ENCODE measurements at regions not wholly inside any gene's neighbourhood (a gene's known extent, or its start where the extent isn't known, plus 50 kb on each side); places are given as distances from the start of the nearest gene placed in this dataset.

DNA sequence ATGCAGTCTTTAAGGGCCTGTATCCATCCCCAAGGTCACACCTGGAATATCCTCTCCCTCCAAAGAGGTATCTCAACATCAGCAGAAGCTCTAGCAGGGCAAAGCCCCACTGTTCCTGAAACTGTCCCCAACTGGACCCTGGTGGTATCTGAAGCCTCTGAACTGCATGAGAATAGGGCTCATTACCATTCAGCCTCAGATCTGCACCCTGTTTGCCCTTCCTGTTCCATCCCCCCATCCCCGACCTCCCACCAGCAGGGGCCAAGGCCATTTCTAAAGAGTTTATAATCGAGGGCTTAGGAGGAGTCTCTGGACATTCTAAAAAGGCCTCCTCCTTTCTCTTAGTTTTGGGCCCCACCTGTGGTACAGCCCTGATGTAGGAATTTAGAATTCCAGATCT is 74.0 kb upstream of the THY1 start (continued):
- TF ChIP-seq, protein P1, sequence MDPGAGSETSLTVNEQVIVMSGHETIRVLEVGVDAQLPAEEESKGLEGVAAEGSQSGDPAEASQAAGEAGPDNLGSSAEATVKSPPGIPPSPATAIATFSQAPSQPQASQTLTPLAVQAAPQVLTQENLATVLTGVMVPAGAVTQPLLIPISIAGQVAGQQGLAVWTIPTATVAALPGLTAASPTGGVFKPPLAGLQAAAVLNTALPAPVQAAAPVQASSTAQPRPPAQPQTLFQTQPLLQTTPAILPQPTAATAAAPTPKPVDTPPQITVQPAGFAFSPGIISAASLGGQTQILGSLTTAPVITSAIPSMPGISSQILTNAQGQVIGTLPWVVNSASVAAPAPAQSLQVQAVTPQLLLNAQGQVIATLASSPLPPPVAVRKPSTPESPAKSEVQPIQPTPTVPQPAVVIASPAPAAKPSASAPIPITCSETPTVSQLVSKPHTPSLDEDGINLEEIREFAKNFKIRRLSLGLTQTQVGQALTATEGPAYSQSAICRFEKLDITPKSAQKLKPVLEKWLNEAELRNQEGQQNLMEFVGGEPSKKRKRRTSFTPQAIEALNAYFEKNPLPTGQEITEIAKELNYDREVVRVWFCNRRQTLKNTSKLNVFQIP (CRISPR knock-in tag; IDR thresholded peaks at IDR 0.05; ENCODE audit: borderline replicate concordance, low read depth), result no peak
- TF ChIP-seq CSDC2 (CRISPR knock-in tag; IDR thresholded peaks at IDR 0.05) (no peak), ZFP30 (CRISPR knock-in tag; IDR thresholded peaks at IDR 0.05) (no peak), TCF4 (CRISPR knock-in tag; IDR thresholded peaks at IDR 0.05; ENCODE audit: borderline replicate concordance) (no peak), GLIS3 (CRISPR knock-in tag; IDR thresholded peaks at IDR 0.05) (no peak)
- TF ChIP-seq, protein P2, sequence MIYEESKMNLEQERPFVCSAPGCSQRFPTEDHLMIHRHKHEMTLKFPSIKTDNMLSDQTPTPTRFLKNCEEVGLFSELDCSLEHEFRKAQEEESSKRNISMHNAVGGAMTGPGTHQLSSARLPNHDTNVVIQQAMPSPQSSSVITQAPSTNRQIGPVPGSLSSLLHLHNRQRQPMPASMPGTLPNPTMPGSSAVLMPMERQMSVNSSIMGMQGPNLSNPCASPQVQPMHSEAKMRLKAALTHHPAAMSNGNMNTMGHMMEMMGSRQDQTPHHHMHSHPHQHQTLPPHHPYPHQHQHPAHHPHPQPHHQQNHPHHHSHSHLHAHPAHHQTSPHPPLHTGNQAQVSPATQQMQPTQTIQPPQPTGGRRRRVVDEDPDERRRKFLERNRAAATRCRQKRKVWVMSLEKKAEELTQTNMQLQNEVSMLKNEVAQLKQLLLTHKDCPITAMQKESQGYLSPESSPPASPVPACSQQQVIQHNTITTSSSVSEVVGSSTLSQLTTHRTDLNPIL (CRISPR knock-in tag; IDR thresholded peaks at IDR 0.05; ENCODE audit: low read depth), result no peak

DNA sequence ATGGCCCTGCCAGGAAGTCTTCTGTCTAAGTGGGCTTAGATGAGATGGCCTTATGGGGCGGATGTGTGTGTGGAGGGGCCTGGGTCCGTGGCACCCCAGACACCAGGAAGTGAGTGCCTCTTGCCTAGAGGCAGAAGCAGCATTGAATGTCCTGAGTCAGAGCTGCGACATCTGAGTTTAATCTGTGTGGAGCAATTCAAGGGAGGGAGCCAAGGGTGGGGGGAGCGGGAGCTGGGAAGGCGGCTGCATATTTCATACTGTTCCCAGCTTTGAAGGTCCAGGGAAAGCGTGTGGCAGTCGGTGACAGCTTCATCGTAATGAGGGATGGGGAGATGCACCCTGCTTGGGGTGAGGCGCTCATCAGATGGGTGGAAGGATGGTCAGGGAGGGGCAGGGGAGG is 73.5 kb upstream of the THY1 start:
- TF ChIP-seq TCF4 (CRISPR knock-in tag; IDR thresholded peaks at IDR 0.05; ENCODE audit: borderline replicate concordance), result peak; percentile 19; the same call in 1 of the 2 replicates
- TF ChIP-seq ZFP30 (CRISPR knock-in tag; IDR thresholded peaks at IDR 0.05), result no peak
- TF ChIP-seq, protein P3, sequence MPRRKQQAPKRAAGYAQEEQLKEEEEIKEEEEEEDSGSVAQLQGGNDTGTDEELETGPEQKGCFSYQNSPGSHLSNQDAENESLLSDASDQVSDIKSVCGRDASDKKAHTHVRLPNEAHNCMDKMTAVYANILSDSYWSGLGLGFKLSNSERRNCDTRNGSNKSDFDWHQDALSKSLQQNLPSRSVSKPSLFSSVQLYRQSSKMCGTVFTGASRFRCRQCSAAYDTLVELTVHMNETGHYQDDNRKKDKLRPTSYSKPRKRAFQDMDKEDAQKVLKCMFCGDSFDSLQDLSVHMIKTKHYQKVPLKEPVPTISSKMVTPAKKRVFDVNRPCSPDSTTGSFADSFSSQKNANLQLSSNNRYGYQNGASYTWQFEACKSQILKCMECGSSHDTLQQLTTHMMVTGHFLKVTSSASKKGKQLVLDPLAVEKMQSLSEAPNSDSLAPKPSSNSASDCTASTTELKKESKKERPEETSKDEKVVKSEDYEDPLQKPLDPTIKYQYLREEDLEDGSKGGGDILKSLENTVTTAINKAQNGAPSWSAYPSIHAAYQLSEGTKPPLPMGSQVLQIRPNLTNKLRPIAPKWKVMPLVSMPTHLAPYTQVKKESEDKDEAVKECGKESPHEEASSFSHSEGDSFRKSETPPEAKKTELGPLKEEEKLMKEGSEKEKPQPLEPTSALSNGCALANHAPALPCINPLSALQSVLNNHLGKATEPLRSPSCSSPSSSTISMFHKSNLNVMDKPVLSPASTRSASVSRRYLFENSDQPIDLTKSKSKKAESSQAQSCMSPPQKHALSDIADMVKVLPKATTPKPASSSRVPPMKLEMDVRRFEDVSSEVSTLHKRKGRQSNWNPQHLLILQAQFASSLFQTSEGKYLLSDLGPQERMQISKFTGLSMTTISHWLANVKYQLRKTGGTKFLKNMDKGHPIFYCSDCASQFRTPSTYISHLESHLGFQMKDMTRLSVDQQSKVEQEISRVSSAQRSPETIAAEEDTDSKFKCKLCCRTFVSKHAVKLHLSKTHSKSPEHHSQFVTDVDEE (CRISPR knock-in tag; IDR thresholded peaks at IDR 0.05), result no peak
- ATAC-seq, result no peak; the same call in 2 of the 3 replicates

DNA sequence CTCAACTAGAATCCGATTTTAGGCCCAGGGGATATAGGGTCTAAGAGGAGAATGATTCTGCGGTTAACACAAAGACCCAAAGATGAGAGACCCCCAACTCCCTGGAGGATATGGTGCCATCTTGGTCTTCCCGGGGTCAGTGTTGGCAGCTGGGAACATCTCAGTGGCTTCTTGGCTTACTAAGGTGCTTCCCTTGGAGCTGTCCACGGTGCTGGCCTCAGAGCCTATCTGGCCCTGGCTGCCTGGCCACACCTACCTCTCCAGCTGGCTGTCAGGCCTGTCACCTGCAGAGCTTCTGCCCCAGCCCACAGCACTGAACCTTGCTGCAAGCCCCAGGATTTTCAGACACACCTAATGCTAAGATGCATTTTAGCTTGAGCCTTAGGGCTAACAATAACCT is 70.7 kb upstream of the THY1 start:
- no peak for TF ChIP-seq BACH2 (CRISPR knock-in tag; IDR thresholded peaks at IDR 0.05; ENCODE audit: borderline replicate concordance)
- TF ChIP-seq SNAI2 (CRISPR knock-in tag; IDR thresholded peaks at IDR 0.05), result 0 out of 2 replicates have a peak, but pooled peaks have one; percentile 53
- TF ChIP-seq CSDC2 (CRISPR knock-in tag; IDR thresholded peaks at IDR 0.05), result 0 out of 2 replicates have a peak, but pooled peaks have one; percentile 28
- ATAC-seq, result peak; percentile 43; the same call in 1 of the 3 replicates

DNA sequence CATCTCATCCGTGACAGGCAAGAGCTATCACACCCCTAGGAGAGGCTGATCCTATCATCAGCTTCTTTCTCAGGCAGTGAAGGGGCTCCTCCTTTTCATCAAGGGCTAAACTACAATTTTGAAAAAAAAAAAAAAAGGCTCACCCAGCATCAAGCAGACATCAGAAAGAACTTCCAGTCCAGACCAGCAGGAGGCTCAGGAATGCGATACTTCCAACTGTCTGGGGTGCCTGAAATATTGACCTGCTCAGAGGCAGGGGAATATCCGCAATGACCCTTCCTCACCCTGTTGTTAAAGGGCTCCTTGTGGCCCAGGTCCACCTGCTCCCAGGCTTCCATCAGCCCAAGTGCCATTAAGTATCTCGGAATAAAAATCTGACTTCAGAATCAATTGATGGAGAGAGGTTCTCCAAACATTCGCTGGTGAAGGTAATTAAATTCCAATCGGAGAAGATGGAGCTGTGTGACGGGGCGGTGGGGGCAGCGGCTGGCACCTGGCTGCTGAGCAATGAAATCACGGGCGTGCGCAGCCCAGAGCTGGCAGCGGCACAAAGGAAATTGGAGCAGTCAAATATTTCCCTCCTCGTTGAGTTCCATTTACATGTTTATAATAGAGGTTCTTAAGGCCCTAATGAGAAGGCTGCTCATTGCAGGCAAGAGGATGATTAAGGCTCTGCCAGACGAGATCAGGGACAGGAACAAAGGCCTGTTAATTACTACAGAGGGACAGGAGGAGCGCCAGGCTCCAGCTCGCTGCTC is 69.0 kb upstream of the THY1 start:
- peak; percentile 52; the same call in 1 of the 3 replicates for ATAC-seq
- TF ChIP-seq ZFP30 (CRISPR knock-in tag; IDR thresholded peaks at IDR 0.05) (no peak), ZC3H10 (CRISPR knock-in tag; IDR thresholded peaks at IDR 0.05) (no peak), ZNF70 (CRISPR knock-in tag; IDR thresholded peaks at IDR 0.05) (no peak), OSR1 (CRISPR knock-in tag; IDR thresholded peaks at IDR 0.05) (no peak), ZFP3 (CRISPR knock-in tag; IDR thresholded peaks at IDR 0.05) (no peak), ARNTL (CRISPR knock-in tag; IDR thresholded peaks at IDR 0.05; ENCODE audit: borderline replicate concordance, low read depth) (no peak), RARB (CRISPR knock-in tag; IDR thresholded peaks at IDR 0.05) (no peak), ZNF565 (CRISPR knock-in tag; conservative IDR thresholded peaks at IDR 0.05; ENCODE audit: low read depth) (no peak), CSDC2 (CRISPR knock-in tag; IDR thresholded peaks at IDR 0.05) (no peak), GLIS3 (CRISPR knock-in tag; IDR thresholded peaks at IDR 0.05) (no peak), BACH2 (CRISPR knock-in tag; IDR thresholded peaks at IDR 0.05; ENCODE audit: borderline replicate concordance) (no peak), ISL1 (CRISPR knock-in tag; IDR thresholded peaks at IDR 0.05) (no peak), TOX (CRISPR knock-in tag; IDR thresholded peaks at IDR 0.05; ENCODE audit: borderline replicate concordance) (no peak)
- TF ChIP-seq, protein P1 (CRISPR knock-in tag; IDR thresholded peaks at IDR 0.05; ENCODE audit: borderline replicate concordance, low read depth), result no peak
- TF ChIP-seq, protein P2 (CRISPR knock-in tag; IDR thresholded peaks at IDR 0.05; ENCODE audit: low read depth), result no peak
- TF ChIP-seq, protein P4, sequence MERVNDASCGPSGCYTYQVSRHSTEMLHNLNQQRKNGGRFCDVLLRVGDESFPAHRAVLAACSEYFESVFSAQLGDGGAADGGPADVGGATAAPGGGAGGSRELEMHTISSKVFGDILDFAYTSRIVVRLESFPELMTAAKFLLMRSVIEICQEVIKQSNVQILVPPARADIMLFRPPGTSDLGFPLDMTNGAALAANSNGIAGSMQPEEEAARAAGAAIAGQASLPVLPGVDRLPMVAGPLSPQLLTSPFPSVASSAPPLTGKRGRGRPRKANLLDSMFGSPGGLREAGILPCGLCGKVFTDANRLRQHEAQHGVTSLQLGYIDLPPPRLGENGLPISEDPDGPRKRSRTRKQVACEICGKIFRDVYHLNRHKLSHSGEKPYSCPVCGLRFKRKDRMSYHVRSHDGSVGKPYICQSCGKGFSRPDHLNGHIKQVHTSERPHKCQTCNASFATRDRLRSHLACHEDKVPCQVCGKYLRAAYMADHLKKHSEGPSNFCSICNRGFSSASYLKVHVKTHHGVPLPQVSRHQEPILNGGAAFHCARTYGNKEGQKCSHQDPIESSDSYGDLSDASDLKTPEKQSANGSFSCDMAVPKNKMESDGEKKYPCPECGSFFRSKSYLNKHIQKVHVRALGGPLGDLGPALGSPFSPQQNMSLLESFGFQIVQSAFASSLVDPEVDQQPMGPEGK (CRISPR knock-in tag; IDR thresholded peaks at IDR 0.05; ENCODE audit: borderline replicate concordance), result no peak
- TF ChIP-seq, protein P3 (CRISPR knock-in tag; IDR thresholded peaks at IDR 0.05), result no peak
